NCI-H1417 (cell line): ENCODE measurements at regions not wholly inside any gene's neighbourhood (a gene's known extent, or its start where the extent isn't known, plus 50 kb on each side); places are given as distances from the start of the nearest gene placed in this dataset.

Source experiments
- DNase-seq, 3 experiments: peaks; one replicate each; lab custom pipeline; 2025; lab: John Stamatoyannopoulos, UW

DNA sequence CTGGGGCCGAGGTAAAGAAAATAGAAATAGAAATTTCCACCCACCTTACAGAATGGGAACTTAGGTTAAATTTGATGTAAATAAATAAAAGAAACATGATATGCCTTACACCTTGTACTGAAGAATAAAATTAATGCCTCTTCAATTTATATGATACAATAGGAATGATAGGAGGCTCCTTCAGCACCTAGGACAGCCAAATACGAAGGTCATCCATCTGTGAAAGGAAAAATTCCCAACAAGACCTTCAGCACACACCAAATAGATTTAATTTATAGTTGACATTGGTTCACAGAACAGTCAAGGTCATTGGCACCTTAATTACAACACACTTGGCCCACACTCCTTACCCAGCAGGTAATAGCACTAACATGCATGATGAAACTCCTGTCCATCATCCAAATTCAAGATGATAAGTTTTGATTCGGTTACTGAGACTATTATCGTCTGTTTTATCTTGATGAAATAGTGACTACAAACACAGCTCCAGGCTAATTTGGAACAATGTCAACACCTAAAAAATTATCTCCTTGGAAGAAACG is 250.9 kb downstream of the SNX13 start:
- DNase-seq = no peak

DNA sequence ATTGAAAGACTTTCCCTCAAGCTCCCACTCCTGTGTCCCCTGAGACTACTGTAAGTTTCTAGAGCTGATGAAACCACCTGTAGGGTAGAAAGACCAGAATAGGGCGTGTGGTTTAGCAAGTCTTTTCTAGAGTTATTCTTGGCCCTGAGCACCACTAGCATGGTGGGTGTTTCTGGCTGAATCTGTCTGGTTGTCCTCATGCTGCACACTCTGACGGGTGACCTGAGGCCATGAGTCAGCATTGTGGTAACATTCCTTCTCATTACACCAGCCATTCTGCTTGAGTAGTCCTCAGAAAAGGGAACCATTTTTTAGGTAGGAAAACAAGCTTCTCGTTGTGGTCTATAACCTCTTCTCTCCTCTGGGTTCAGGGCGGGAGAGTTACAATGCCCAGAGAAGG is 250.3 kb downstream of the SNX13 start:
- no peak for DNase-seq

DNA sequence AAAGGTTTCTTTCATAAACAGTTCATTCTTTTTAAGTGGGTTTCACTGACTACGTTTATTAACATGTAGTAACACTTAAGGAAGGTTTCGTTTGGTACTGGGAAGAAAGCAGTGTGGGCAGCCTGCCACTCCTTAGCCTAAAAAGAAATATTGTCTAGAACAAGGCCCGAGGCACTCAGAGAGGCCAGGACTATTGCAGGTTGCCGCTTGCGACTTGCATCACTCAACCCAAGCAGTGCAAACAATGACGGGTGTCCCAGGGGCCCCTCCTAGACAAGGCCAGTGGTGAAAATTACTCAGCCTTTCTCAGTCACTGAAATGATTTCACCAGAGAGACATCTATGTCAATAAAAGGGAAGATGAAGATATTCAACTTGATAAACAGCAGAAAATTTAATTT is 243.9 kb downstream of the SNX13 start:
- DNase-seq = peak in 1 of 3 experiments; percentile 5

DNA sequence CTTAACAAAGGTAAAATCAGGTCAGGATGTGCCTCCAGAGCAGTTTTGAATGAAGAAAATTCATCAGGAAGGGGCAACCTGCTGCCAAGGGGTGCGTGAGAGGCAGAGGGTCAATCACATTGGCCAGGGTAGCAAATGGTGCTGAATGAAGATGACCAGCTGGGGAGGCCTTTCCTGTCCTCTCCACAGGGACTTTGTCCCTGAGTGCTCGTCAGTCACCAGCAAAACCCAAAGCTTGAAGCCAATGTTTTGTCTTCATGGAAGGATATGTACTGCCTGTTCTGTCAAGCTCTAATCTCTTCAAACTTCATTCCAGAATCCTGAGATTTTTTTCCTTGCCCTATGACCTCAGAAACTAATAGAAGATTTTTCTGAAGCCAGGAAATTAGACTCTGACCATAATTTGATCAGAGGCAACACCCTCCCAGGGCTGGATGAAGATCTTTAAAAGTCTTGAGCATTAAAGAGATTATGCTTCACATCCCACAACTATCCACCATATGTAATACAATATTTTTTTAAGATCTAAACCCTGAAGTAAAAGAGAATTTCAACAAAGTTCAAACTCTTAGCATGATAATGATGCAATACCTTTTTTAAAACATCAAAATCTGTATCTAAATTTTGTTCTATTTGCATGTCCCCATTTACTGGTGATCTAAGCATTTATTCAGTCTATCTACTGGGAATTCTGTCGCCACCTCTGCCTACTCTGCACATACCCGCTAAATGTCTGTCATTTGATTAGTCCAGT is 243.0 kb downstream of the SNX13 start:
- no peak for DNase-seq

DNA sequence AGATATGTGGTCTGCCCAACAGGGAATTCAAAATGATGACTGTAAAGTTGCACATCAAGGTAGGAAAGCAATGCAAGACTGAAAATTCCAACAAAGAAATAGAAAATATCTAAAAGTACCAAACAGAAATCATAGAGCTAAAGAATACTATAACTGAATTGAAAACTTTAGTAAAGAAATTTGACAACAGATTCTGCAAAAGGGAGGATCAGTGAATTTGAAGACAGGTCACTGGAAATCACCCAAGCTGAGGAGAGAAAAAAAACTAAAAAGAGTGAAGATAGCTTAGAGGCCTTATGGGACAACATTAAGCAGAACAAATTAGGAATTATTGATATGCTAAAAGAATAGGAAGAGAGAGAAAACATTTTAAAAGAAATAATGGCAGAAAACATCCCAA is 240.6 kb downstream of the SNX13 start:
- no peak for DNase-seq

DNA sequence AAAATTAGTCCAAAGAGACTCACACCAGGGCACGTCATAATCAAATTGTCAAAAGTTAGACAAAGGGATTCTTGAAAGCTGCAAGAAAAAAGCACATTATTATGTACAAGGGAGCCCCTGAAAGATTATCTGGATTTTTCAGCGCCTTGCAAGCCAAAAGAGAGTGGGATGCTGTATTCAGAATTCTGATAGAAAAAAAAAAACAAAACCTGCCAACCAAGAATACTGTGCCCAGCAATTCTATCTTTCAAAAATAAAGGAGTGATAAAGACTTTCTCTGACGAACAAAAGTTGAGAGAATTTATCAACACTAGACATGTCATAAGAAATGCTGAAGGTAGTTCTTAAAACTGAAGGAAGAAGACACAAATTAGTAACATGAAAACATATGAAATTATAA is 240.2 kb downstream of the SNX13 start:
- no peak for DNase-seq

DNA sequence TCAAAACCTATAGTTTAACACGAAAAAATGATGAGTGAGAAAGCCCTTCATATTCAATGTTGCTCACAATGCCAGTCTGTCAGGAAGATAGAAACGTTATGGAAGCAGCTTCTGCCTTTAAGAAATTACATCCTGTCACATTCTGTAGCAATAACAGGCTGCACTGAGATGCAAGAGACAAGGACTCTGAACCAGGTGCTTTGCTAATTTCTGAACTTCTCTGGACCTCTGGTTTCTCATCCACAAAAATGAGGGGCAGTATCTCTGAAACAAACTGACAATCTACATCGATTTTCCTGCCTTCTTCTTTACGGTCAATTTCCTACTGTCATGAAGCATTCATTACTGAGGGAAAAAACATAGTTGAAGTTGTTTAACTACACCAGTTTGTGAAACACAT is 234.0 kb downstream of the SNX13 start:
- DNase-seq = peak in 1 of 3 experiments; percentile 46

DNA sequence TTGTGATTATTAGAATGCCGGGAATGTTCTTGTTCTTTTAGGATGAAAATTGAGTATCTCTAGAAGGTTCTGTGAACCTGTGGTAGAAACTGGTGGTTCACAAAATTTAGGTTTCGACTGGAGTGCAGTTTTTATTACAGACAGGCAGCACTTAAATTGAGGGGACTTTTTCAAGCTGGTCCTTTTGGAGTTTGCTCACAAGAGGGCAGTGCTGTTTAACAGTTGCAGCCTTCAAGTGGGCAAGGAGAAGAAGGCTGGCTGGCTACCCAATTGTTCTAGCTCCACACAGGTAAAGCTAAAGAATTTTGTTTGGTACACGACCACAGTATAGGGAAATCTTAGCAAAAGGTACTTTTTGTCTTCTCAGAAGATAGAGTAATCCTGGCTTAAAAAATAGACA is 233.6 kb downstream of the SNX13 start:
- DNase-seq = peak; percentile 54 to 87 (median 80)

DNA sequence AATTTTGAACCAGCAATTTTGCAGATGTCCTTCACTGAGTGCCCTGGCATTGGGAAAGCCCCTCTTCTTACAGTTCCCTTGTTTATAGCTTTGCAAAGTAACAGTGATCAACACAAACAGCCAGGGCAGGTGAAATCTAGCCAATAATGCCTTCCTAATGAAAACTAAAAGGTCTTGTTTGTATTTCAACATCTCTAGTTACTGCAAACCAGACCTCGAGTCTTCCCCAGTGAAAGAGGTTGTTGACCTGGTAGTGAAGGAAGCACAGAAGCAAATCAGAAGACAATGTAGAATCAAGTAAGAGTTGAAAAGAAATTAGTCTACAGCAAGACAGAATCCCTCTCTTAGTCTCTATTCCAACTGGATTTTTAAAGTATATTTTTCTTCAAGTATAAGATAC is 231.2 kb downstream of the SNX13 start:
- DNase-seq = no peak

DNA sequence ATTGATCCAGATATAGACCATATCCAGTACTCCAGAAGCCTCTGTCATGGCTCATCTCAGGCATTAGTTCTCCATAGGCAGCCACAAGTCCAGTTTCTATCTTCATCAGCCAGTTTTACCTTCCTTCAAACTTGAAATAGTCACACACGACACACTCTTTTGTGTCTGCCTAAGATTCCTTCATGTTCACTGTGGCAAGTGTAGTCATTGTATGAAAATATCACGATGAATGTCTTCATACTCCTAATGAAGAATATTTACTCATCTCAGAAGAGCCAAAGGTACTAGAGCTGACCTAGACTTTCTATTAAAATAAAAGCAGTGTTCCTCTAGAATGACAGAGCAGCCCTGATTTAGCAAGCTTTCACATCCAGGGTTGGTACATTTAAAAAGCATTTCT is 230.7 kb downstream of the SNX13 start:
- DNase-seq = no peak

DNA sequence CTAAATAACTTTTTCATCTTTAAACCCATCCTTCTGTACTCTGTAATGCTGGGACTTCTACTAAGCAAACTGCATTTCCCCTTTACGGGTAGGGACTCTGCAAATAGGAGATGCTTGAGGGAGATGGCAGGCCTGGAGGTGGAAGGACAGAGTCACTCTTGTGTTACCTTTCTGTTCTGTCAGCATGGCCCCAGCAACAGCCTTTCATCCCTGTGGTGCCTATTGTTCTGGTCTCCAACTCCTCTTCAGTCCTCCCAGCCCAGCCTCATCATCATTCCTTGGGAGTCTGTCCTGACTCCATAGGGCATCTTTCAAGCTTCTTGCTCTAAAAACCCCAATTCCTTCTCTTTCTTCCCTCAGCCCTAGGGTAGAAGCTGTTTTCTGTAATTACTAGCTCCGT is 230.0 kb downstream of the SNX13 start:
- DNase-seq = peak in 1 of 3 experiments; percentile 17

DNA sequence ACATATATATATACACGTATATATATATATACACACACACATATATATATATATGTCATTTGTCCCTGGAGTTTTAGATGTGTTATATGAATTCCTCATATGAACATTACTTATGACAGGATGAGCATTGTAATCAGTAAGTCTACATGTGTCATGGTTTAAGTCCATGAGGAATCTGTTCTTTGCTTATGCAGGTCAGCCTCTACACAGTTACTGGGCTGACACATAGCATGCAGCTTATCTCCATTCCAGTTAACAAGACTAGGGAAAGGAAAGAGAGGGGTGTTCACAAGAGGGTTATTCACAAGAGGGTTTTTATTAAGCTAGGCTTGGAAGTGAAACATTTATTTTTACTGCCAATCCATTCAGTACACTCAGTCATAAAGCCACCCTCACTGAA is 226.7 kb downstream of the SNX13 start:
- DNase-seq = no peak

DNA sequence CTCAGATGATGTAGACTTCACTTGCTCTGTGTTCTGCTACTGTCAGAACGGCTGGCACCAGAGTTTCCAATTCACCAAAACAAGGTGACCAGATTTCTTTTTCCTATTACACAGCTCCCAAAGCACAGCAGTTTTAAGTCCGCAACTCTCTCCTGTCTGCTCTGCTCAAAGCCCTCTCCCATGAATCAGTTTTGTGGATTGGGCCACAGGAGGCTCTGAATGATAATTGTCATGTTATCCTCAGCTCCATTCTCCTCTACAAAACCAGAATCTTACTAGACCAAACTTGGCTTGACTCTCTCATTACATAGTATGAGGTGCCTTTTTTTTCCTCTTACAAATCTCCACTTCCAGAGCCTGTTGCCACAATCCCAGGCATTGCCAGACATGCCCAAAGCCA is 223.5 kb downstream of the SNX13 start:
- DNase-seq = no peak

DNA sequence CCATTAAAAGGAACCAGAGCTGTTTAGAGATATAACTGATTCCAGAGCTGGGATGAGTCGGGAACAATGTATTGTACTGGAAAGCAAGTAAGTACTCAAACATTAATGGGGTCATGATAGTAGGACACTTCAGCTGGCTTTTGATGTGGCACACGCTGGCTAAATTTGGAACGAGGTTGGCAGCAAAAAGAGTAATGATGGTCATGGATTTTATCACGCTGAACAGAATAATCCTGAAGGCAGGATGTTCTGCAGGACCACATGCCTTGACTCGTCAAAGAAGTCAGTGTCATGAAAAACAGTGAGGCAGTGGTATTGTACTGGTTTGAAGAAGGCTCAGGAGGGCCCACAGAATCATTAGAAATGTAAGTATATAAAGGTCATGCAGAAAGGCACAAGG is 220.3 kb downstream of the SNX13 start:
- DNase-seq = no peak

DNA sequence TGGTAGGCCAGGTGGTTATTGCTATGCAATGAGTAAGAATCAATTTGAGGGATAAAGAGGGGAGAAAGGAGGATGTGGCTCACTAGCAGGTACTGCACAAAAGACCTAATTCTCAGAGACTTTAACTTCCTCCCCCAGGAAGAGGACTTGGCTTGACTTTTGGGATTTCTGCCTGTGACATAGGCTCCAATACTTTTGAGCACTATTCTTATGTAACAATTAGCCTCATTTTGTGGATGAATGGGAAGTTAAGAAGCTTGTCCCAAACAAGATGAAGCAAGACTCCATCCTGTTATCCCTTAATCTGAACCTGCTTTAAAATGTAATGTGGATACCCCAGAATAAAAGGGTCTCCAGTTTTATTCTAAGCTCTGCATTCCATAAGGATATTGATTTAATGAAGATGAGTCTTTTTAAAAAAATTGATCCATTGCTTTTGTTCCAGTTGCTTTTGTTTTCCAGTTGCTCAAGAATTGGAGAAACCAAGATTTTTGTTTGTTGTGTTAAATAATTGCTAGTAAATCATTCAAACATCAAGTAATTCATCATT is 218.5 kb downstream of the SNX13 start:
- DNase-seq = no peak

DNA sequence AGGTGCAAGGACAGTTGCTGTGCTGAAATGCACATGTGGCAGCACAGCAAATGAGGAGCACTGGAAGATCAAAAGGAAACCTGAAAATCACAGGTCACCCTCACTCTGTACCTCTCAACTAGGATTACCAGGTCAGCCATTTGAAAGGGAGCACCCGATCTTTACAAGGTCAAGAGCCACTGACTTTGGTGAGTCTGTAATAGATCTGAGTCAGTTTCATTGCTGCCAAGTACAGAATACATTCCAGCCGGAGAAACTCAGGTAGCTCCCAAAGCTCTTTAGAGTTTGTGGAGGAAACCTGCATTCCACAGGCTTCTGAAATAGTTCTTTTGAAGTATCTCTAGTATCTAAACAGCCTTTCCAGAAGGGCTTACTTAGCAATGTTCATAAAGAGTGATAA is 217.5 kb downstream of the SNX13 start:
- no peak for DNase-seq

DNA sequence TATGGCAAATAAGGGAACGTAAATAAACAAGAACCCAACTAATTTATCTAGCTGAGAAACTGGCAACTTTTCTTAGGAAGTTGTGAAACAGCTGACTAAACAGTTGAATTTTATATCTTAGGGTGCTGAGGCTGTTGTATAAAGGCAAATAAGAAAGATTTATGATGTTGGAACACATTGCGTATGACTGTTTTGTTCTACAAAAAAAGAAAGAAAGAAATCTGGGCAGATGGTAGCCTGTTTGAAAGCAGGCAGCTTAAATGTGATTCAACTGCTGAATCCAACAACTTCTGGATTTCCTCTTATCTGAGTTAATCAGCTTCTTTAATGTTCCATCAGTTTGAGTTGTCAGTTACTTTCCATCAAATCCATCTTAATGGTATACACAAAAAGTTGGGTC is 214.5 kb downstream of the SNX13 start:
- no peak for DNase-seq

DNA sequence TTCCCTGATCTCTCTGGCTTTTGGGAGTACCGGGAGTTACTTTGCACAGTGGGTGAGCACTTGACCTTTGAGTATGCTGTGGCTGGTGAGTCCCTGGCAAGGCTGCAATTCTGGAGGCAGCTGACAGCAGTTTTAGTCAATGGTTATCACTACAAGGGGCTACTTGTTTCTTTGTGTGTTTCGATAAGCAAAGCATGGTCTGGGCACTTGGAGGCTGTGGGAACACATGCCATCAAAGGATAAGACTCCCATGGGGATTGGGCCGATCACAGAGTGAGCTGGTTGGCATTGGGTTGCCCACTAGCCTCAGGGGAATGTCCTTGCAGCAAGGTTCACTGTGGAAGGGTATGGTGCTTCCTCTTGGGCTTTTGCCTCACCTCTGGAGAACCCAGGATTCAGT is 208.2 kb downstream of the SNX13 start:
- DNase-seq = no peak
